RWPE2 (cell line): ENCODE measurements at regions not wholly inside any gene's neighbourhood (a gene's known extent, or its start where the extent isn't known, plus 50 kb on each side); places are given as distances from the start of the nearest gene placed in this dataset.

Source experiments
- ATAC-seq: fragments of 200-7000 bp; cut with Tn5 transposase; 3 replicates; pipeline ENCODE4 v1.9.1; 2021; ENCODE audit warnings: low read depth
- DNase-seq: peaks from one replicate; pipeline ENCODE4 v3.0.0-alpha.2; 2020; ENCODE audit warnings: low spot score
- H3K27ac ChIP-seq: fragments of 450-650 bp; 2 replicates; pipeline ENCODE4 v1.5.1; 2017; ENCODE audit warnings: mild to moderate bottlenecking; ENCODE audit not compliant: poor library complexity, severe bottlenecking
- H3K27me3 ChIP-seq: fragments of 250-450 bp; sonication (Bioruptor Pico); 2 replicates; pipeline ENCODE4 v1.5.1; 2021; ENCODE audit warnings: mild to moderate bottlenecking, moderate library complexity; ENCODE audit not compliant: insufficient read depth, poor library complexity, severe bottlenecking
- H3K36me3 ChIP-seq: fragments of 250-450 bp; sonication (Bioruptor Pico); 2 replicates; pipeline ENCODE4 v1.5.1; 2020; ENCODE audit warnings: low read depth, mild to moderate bottlenecking, moderate library complexity
- H3K4me1 ChIP-seq: fragments of 250-450 bp; sonication (Bioruptor Pico); 2 replicates; pipeline ENCODE4 v1.5.1; 2021; ENCODE audit warnings: mild to moderate bottlenecking, moderate library complexity; ENCODE audit not compliant: insufficient read depth, poor library complexity, severe bottlenecking
- H3K4me3 ChIP-seq: fragments of 250-450 bp; sonication (Bioruptor Pico); 2 replicates; pipeline ENCODE4 v1.5.1; 2021; ENCODE audit warnings: mild to moderate bottlenecking, moderate library complexity; ENCODE audit not compliant: severe bottlenecking
- H3K9me3 ChIP-seq: fragments of 250-450 bp; sonication (Bioruptor Pico); 2 replicates; pipeline ENCODE4 v1.5.1; 2021; ENCODE audit warnings: mild to moderate bottlenecking, moderate library complexity; ENCODE audit not compliant: severe bottlenecking
- CTCF ChIP-seq: fragments of 450-650 bp; IDR thresholded peaks from one replicate; pipeline ENCODE4 v1.5.1; 2017; ENCODE audit warnings: mild to moderate bottlenecking, moderate library complexity; ENCODE audit not compliant: poor library complexity, severe bottlenecking

GRCh38 chr1:99110140-99111041 is 105.7 kb upstream of the PLPPR5 start:
- ATAC-seq: no peak
- no peak for DNase-seq
- H3K27me3 ChIP-seq: no peaks in the 10 kb centered on the region
- no peak overlapping the region for H3K27ac ChIP-seq
- TF ChIP-seq CTCF: no peak
- no peaks in the 10 kb centered on the region for H3K4me1 ChIP-seq
- H3K4me3 ChIP-seq: no peak overlapping the region
- no peaks in the 10 kb centered on the region for H3K36me3 ChIP-seq
- no peaks in the 10 kb centered on the region for H3K9me3 ChIP-seq

GRCh38 chr1:99115231-99115630 is 110.6 kb upstream of the PLPPR5 start:
- H3K36me3 ChIP-seq: no peaks in the 10 kb centered on the region
- H3K4me3 ChIP-seq: no peak overlapping the region
- TF ChIP-seq CTCF: no peak
- H3K9me3 ChIP-seq: no peaks in the 10 kb centered on the region
- no peak overlapping the region for H3K27ac ChIP-seq
- H3K27me3 ChIP-seq: no peaks in the 10 kb centered on the region
- DNase-seq (no peak), ATAC-seq (no peak)
- H3K4me1 ChIP-seq: no peaks in the 10 kb centered on the region

- H3K27ac ChIP-seq: no peak overlapping the region
- H3K4me3 ChIP-seq: no peak overlapping the region
- DNase-seq (no peak), ATAC-seq (no peak)
- no peaks in the 10 kb centered on the region for H3K4me1 ChIP-seq
- TF ChIP-seq CTCF: no peak
- H3K36me3 ChIP-seq: no peaks in the 10 kb centered on the region
- H3K27me3 ChIP-seq: no peaks in the 10 kb centered on the region
- H3K9me3 ChIP-seq: no peaks in the 10 kb centered on the region
Measured at GRCh38 chr1:99119188-99119587, 114.5 kb upstream of the PLPPR5 start.

DNA sequence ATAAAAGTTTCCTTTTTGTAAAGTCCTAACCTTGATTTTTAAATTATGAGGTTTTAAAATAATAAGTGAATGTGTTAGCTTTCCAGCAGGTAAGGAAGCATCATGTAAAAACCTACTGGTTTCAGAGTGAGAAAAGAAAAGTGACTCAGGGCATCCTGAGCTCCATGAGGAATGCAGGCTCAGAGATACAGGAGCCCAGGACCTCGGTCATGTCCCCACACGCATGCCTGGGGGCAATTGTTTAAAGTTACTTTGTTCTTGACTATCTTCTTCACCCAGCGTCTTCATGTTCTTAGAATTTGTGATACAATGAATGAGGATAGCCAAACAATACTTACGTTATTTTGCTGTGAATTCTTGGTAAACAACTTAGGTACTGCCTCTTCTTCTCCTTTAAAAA is 117.4 kb upstream of the PLPPR5 start:
- Histone ChIP-seq H3K27ac (no peak overlapping the region), H3K4me3 (no peak overlapping the region), H3K36me3 (no peaks in the 10 kb centered on the region), H3K4me1 (no peaks in the 10 kb centered on the region), H3K9me3 (no peaks in the 10 kb centered on the region), H3K27me3 (no peaks in the 10 kb centered on the region)
- DNase-seq (no peak), ATAC-seq (peak; percentile 52; the same call in 2 of the 3 replicates)
- TF ChIP-seq CTCF: no peak

- no peaks in the 10 kb centered on the region for H3K4me1 ChIP-seq
- no peak overlapping the region for H3K27ac ChIP-seq
- H3K36me3 ChIP-seq: no peaks in the 10 kb centered on the region
- no peaks in the 10 kb centered on the region for H3K9me3 ChIP-seq
- no peaks in the 10 kb centered on the region for H3K27me3 ChIP-seq
- TF ChIP-seq CTCF: no peak
- no peak for ATAC-seq
- DNase-seq: no peak
- H3K4me3 ChIP-seq: no peak overlapping the region
Measured at GRCh38 chr1:99123936-99124335, 119.3 kb upstream of the PLPPR5 start.
